ENCODE measurements at regions not wholly inside any gene's neighbourhood (a gene's known extent, or its start where the extent isn't known, plus 50 kb on each side); places are given as distances from the start of the nearest gene placed in this dataset.

GRCh38 chr22:48627966-48628365, 1199.7 kb downstream of the BRD1 start:
- TF ChIP-seq ZNF70 (CRISPR knock-in tag; IDR thresholded peaks at IDR 0.05), result no peak
- no peak for TF ChIP-seq SNAI2 (CRISPR knock-in tag; IDR thresholded peaks at IDR 0.05)
- no peak for TF ChIP-seq TCF4 (CRISPR knock-in tag; IDR thresholded peaks at IDR 0.05; ENCODE audit: borderline replicate concordance)
- no peak for ATAC-seq

- TF ChIP-seq ISL1 (CRISPR knock-in tag; IDR thresholded peaks at IDR 0.05) (no peak), ZNF8 (CRISPR knock-in tag; IDR thresholded peaks at IDR 0.05) (no peak), ARNTL (CRISPR knock-in tag; IDR thresholded peaks at IDR 0.05; ENCODE audit: borderline replicate concordance, low read depth) (no peak), ZNF565 (CRISPR knock-in tag; conservative IDR thresholded peaks at IDR 0.05; ENCODE audit: low read depth) (no peak), OSR1 (CRISPR knock-in tag; IDR thresholded peaks at IDR 0.05) (no peak), RARB (CRISPR knock-in tag; IDR thresholded peaks at IDR 0.05) (no peak), ZFP3 (CRISPR knock-in tag; IDR thresholded peaks at IDR 0.05) (no peak), POU6F1 (CRISPR knock-in tag; IDR thresholded peaks at IDR 0.05; ENCODE audit: borderline replicate concordance, low read depth) (no peak), TCF4 (CRISPR knock-in tag; IDR thresholded peaks at IDR 0.05; ENCODE audit: borderline replicate concordance) (no peak), PATZ1 (CRISPR knock-in tag; IDR thresholded peaks at IDR 0.05; ENCODE audit: borderline replicate concordance) (no peak), PPARA (CRISPR knock-in tag; IDR thresholded peaks at IDR 0.05; ENCODE audit: borderline replicate concordance) (no peak), GLIS3 (CRISPR knock-in tag; IDR thresholded peaks at IDR 0.05) (no peak), TOX (CRISPR knock-in tag; IDR thresholded peaks at IDR 0.05; ENCODE audit: borderline replicate concordance) (no peak), CSDC2 (CRISPR knock-in tag; IDR thresholded peaks at IDR 0.05) (no peak), ESRRG (CRISPR knock-in tag; IDR thresholded peaks at IDR 0.05) (no peak), ZC3H10 (CRISPR knock-in tag; IDR thresholded peaks at IDR 0.05) (no peak)
- ATAC-seq, result no peak
These were observed 1200.5 kb downstream of the BRD1 start for GRCh38 chr22:48627203-48627602.

GRCh38 chr22:48624401-48624800, 1203.3 kb downstream of the BRD1 start:
- no peak for ATAC-seq
- TF ChIP-seq OSR1 (CRISPR knock-in tag; IDR thresholded peaks at IDR 0.05) (no peak), GLIS3 (CRISPR knock-in tag; IDR thresholded peaks at IDR 0.05) (no peak), ZNF565 (CRISPR knock-in tag; conservative IDR thresholded peaks at IDR 0.05; ENCODE audit: low read depth) (no peak), CSRNP3 (CRISPR knock-in tag; IDR thresholded peaks at IDR 0.05) (no peak), ESRRG (CRISPR knock-in tag; IDR thresholded peaks at IDR 0.05) (no peak), ZNF70 (CRISPR knock-in tag; IDR thresholded peaks at IDR 0.05) (no peak), PATZ1 (CRISPR knock-in tag; IDR thresholded peaks at IDR 0.05; ENCODE audit: borderline replicate concordance) (no peak), ZFP3 (CRISPR knock-in tag; IDR thresholded peaks at IDR 0.05) (no peak)

GRCh38 chr22:48622891-48623545, 1204.7 kb downstream of the BRD1 start:
- TF ChIP-seq PATZ1 (CRISPR knock-in tag; IDR thresholded peaks at IDR 0.05; ENCODE audit: borderline replicate concordance) (no peak), OSR1 (CRISPR knock-in tag; IDR thresholded peaks at IDR 0.05) (no peak), BACH2 (CRISPR knock-in tag; IDR thresholded peaks at IDR 0.05; ENCODE audit: borderline replicate concordance) (no peak), POU6F1 (CRISPR knock-in tag; IDR thresholded peaks at IDR 0.05; ENCODE audit: borderline replicate concordance, low read depth) (no peak), PPARA (CRISPR knock-in tag; IDR thresholded peaks at IDR 0.05; ENCODE audit: borderline replicate concordance) (no peak), CSRNP3 (CRISPR knock-in tag; IDR thresholded peaks at IDR 0.05) (no peak), ESRRG (CRISPR knock-in tag; IDR thresholded peaks at IDR 0.05) (no peak), RARB (CRISPR knock-in tag; IDR thresholded peaks at IDR 0.05) (no peak), ZC3H10 (CRISPR knock-in tag; IDR thresholded peaks at IDR 0.05) (no peak), TCF4 (CRISPR knock-in tag; IDR thresholded peaks at IDR 0.05; ENCODE audit: borderline replicate concordance) (no peak), ZFP30 (CRISPR knock-in tag; IDR thresholded peaks at IDR 0.05) (no peak), ZNF8 (CRISPR knock-in tag; IDR thresholded peaks at IDR 0.05) (no peak), ZNF565 (CRISPR knock-in tag; conservative IDR thresholded peaks at IDR 0.05; ENCODE audit: low read depth) (no peak), TOX (CRISPR knock-in tag; IDR thresholded peaks at IDR 0.05; ENCODE audit: borderline replicate concordance) (no peak), ARNTL (CRISPR knock-in tag; IDR thresholded peaks at IDR 0.05; ENCODE audit: borderline replicate concordance, low read depth) (no peak), SNAI2 (CRISPR knock-in tag; IDR thresholded peaks at IDR 0.05) (no peak)
- no peak for ATAC-seq

All from SK-N-SH treated with all-trans-retinoic acid at 6 μM for 48 hours (cell line).